HCT116 (cell line): ENCODE measurements at regions not wholly inside any gene's neighbourhood (a gene's known extent, or its start where the extent isn't known, plus 50 kb on each side); places are given as distances from the start of the nearest gene placed in this dataset.

Experiments
- ATAC-seq: fragments of 200-7000 bp; cut with Tn5 transposase; 2 replicates; pipeline ENCODE4 v1.9.1; 2020; ENCODE audit warnings: mild to moderate bottlenecking, moderate library complexity
- BruUV-seq: library from RNA; stranded (reverse); fragments of 400-500 nt; replicated peaks from 2 replicates; lab custom pipeline; 2021; lab: Mats Ljungman, UMichigan
- CTCF ChIA-PET: fragments of 300-600 bp; sonication (Branson Sonifier 250); formaldehyde crosslinking; loops from one replicate; lab custom pipeline; 2021; ENCODE audit warnings: antibody characterized with exemption; lab: Charles Lee
- POLR2A ChIA-PET: fragments of 300-600, 350-600 bp; sonication (Branson Sonifier 250); formaldehyde crosslinking; loops from one replicate; lab custom pipeline; 2021; ENCODE audit warnings: antibody characterized with exemption; lab: Charles Lee
- RAD21 ChIA-PET, 2 experiments: fragments of 300-600 bp; sonication (Branson Sonifier 250); formaldehyde crosslinking; loops; one replicate each; lab custom pipeline; 2023; ENCODE audit warnings: low total read pairs in 2 of 2; ENCODE audit not compliant: uncharacterized antibody in 2 of 2, unreplicated experiment in 2 of 2, low non-redundant PET in 1 of 2; lab: Charles Lee
- DNase-seq: peaks from one replicate; pipeline ENCODE4 v3.0.0-alpha.2; 2010; ENCODE audit warnings: low read depth, low spot score
- H2AFZ ChIP-seq: fragments of 200-600 bp; shearing (Covaris generic), sonication (generic); 2 replicates; pipeline ENCODE4 v1.6.1; 2017; ENCODE audit warnings: low read depth, mixed run types, mixed read lengths, antibody characterized with exemption, low read length; ENCODE audit not compliant: poor library complexity, severe bottlenecking
- H3K27ac ChIP-seq: 2 replicates; pipeline ENCODE4 v1.5.1; 2012; ENCODE audit warnings: low read depth, low read length
- H3K27me3 ChIP-seq: fragments of 200-600 bp; sonication (generic); 2 replicates; pipeline ENCODE4 v1.6.1; 2016; ENCODE audit warnings: mixed run types, low read length, mixed read lengths; ENCODE audit not compliant: insufficient read depth
- H3K36me3 ChIP-seq, 2 experiments: fragments of 200-500 bp in 1 of 2; fragments of 200-600 bp in 1 of 2; sonication (Bioruptor generic) in 1 of 2; sonication (generic) in 1 of 2; 2 replicates each; pipeline versions ENCODE4 v1.5.1 to v1.6.1; 2014 to 2016; ENCODE audit warnings: low read length in 2 of 2, inconsistent platforms in 1 of 2, mixed read lengths in 1 of 2, mixed run types in 1 of 2; ENCODE audit not compliant: insufficient read depth in 2 of 2, control insufficient read depth in 1 of 2
- H3K4me1 ChIP-seq, 2 experiments: fragments of 200-600 bp in 1 of 2; sonication (generic) in 1 of 2; 2 replicates each; pipeline versions ENCODE4 v1.5.1 to v1.6.1; 2012 to 2017; ENCODE audit warnings: low read length in 2 of 2, inconsistent platforms in 1 of 2, mild to moderate bottlenecking in 1 of 2, mixed read lengths in 1 of 2, mixed run types in 1 of 2, moderate library complexity in 1 of 2; ENCODE audit not compliant: insufficient read depth in 2 of 2, control insufficient read depth in 1 of 2
- H3K4me2 ChIP-seq: fragments of 200-600 bp; sonication (generic); 2 replicates; pipeline ENCODE4 v1.6.1; 2017; ENCODE audit warnings: mixed run types, low read length, mixed read lengths
- H3K4me3 ChIP-seq, 2 experiments: fragments of 200-600 bp in 1 of 2; sonication (generic) in 1 of 2; replicated peaks in 1 of 2; 2 replicates each; pipeline ENCODE4 v1.5.1; 2011 to 2016; ENCODE audit warnings: low read length in 2 of 2, control low read depth in 1 of 2, low read depth in 1 of 2, mild to moderate bottlenecking in 1 of 2, mixed read lengths in 1 of 2, mixed run types in 1 of 2
- H3K79me2 ChIP-seq: fragments of 200-600 bp; sonication (generic); 2 replicates; pipeline ENCODE4 v1.6.1; 2017; ENCODE audit warnings: mild to moderate bottlenecking, mixed run types, low read length, moderate library complexity, mixed read lengths; ENCODE audit not compliant: insufficient read depth
- H3K9ac ChIP-seq: fragments of 200-600 bp; sonication (generic); 2 replicates; pipeline ENCODE4 v1.6.1; 2016; ENCODE audit warnings: low read length, mixed read lengths
- H3K9me2 ChIP-seq: fragments of 200-600 bp; sonication (generic), shearing (Covaris generic); 2 replicates; pipeline ENCODE4 v1.6.1; 2017; ENCODE audit warnings: mixed run types, mild to moderate bottlenecking, moderate library complexity; ENCODE audit not compliant: insufficient read depth
- H3K9me3 ChIP-seq, 2 experiments: fragments of 200-500 bp in 1 of 2; fragments of 200-600 bp in 1 of 2; sonication (Bioruptor generic) in 1 of 2; sonication (generic) in 1 of 2; 2 replicates each; pipeline ENCODE4 v1.6.1; 2014 to 2017; ENCODE audit warnings: low read length in 2 of 2, mixed read lengths in 2 of 2, inconsistent platforms in 1 of 2, low read depth in 1 of 2, mild to moderate bottlenecking in 1 of 2, mixed run types in 1 of 2, moderate library complexity in 1 of 2; ENCODE audit not compliant: control insufficient read depth in 1 of 2, insufficient read depth in 1 of 2
- H4K20me1 ChIP-seq: fragments of 200-600 bp; sonication (generic), shearing (Covaris generic); 2 replicates; pipeline ENCODE4 v1.6.1; 2017; ENCODE audit warnings: mixed run types, mild to moderate bottlenecking, moderate library complexity; ENCODE audit not compliant: insufficient read depth
- ATF3 ChIP-seq: IDR thresholded peaks from 2 replicates; pipeline ENCODE4 v1.6.1; 2012
- CEBPB ChIP-seq: IDR thresholded peaks from 2 replicates; pipeline ENCODE4 v1.6.1; 2012; ENCODE audit warnings: low read depth
- EZH2phosphoT487 ChIP-seq: fragments of 200-600 bp; IDR thresholded peaks from 2 replicates; pipeline ENCODE4 v1.6.1; 2018; ENCODE audit warnings: antibody characterized with exemption, borderline replicate concordance
- POLR2A ChIP-seq: IDR thresholded peaks from 2 replicates; pipeline ENCODE4 v1.7.0; 2011; ENCODE audit warnings: borderline replicate concordance; ENCODE audit not compliant: insufficient read depth, insufficient read length; ENCODE audit errors: extremely low read depth
- POLR2AphosphoS5 ChIP-seq: IDR thresholded peaks from 2 replicates; pipeline ENCODE4 v1.6.1; 2011; ENCODE audit warnings: mild to moderate bottlenecking, low read depth, low read length, moderate library complexity
- SP1 ChIP-seq: IDR thresholded peaks from 2 replicates; pipeline ENCODE4 v1.6.1; 2012; ENCODE audit warnings: low read depth
- SRF ChIP-seq: IDR thresholded peaks from 2 replicates; pipeline ENCODE4 v1.6.1; 2012; ENCODE audit warnings: low read depth
- YY1 ChIP-seq: IDR thresholded peaks from 2 replicates; pipeline ENCODE4 v1.6.1; 2011; ENCODE audit warnings: low read length, low read depth, moderate library complexity, mild to moderate bottlenecking; ENCODE audit not compliant: insufficient replicate concordance; ENCODE audit errors: extremely low read depth
- ZFX ChIP-seq: fragments of 450-650 bp; IDR thresholded peaks from 2 replicates; pipeline ENCODE4 v1.6.1; 2017
- ZNF274 ChIP-seq: fragments of 200-500 bp; sonication (Bioruptor generic); IDR thresholded peaks from 2 replicates; pipeline ENCODE4 v1.6.1; 2014; ENCODE audit warnings: mild to moderate bottlenecking, low read depth, low read length, inconsistent platforms
- intact Hi-C: fragments of 100-400 bp; cut with micrococcal nuclease; formaldehyde crosslinking; loops from 2 replicates; pipeline ENCODE4 v1.10.0; 2022
- TF ChIP-seq, protein P1 (sequence below): IDR thresholded peaks from 2 replicates; pipeline ENCODE4 v1.6.1; 2011; ENCODE audit warnings: mild to moderate bottlenecking, low read length, moderate library complexity; ENCODE audit not compliant: insufficient replicate concordance; ENCODE audit errors: extremely low read depth
- TF ChIP-seq, protein P2 (sequence below): IDR thresholded peaks from 2 replicates; pipeline ENCODE4 v1.6.1; 2012

GRCh38 chrX:10841579-10841978 is 221.2 kb upstream of the MID1 start (continued):
- TF ChIP-seq, protein P1, sequence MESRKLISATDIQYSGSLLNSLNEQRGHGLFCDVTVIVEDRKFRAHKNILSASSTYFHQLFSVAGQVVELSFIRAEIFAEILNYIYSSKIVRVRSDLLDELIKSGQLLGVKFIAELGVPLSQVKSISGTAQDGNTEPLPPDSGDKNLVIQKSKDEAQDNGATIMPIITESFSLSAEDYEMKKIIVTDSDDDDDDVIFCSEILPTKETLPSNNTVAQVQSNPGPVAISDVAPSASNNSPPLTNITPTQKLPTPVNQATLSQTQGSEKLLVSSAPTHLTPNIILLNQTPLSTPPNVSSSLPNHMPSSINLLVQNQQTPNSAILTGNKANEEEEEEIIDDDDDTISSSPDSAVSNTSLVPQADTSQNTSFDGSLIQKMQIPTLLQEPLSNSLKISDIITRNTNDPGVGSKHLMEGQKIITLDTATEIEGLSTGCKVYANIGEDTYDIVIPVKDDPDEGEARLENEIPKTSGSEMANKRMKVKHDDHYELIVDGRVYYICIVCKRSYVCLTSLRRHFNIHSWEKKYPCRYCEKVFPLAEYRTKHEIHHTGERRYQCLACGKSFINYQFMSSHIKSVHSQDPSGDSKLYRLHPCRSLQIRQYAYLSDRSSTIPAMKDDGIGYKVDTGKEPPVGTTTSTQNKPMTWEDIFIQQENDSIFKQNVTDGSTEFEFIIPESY = no peak
- no peak for TF ChIP-seq SRF

GRCh38 chrX:10842646-10843045 is 222.3 kb upstream of the MID1 start:
- intact Hi-C loops = no loop called here
- no peaks in the 10 kb centered on the region for H3K9me3 ChIP-seq
- CTCF ChIA-PET = no interaction called here
- H4K20me1 ChIP-seq = no peaks in the 10 kb centered on the region
- no peak overlapping the region for H3K4me2 ChIP-seq
- H3K27ac ChIP-seq = no peak overlapping the region
- RAD21 ChIA-PET = no interaction called here
- H3K9me2 ChIP-seq = no peaks in the 10 kb centered on the region
- DNase-seq = no peak
- no peaks in the 10 kb centered on the region for H3K4me1 ChIP-seq
- no peak overlapping the region for H3K4me3 ChIP-seq
- H3K36me3 ChIP-seq = no peaks in the 10 kb centered on the region
- no peak overlapping the region for H2AFZ ChIP-seq
- POLR2A ChIA-PET = no interaction called here
- no peaks in the 10 kb centered on the region for H3K79me2 ChIP-seq
- BruUV-seq = no TSS peak
- no peak for ATAC-seq
- H3K27me3 ChIP-seq = no peaks in the 10 kb centered on the region
- TF ChIP-seq YY1 (no peak), ATF3 (no peak), ZNF274 (no peak), SRF (no peak), CEBPB (no peak), ZFX (no peak), POLR2A (no peak), POLR2AphosphoS5 (no peak), SP1 (no peak), EZH2phosphoT487 (no peak)
- TF ChIP-seq, protein P2, sequence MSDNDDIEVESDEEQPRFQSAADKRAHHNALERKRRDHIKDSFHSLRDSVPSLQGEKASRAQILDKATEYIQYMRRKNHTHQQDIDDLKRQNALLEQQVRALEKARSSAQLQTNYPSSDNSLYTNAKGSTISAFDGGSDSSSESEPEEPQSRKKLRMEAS = no peak
- TF ChIP-seq, all 23 proteins: peak for 0
- no peak overlapping the region for H3K9ac ChIP-seq
